ENCODE measurements at regions not wholly inside any gene's neighbourhood (a gene's known extent, or its start where the extent isn't known, plus 50 kb on each side); places are given as distances from the start of the nearest gene placed in this dataset.

DNA sequence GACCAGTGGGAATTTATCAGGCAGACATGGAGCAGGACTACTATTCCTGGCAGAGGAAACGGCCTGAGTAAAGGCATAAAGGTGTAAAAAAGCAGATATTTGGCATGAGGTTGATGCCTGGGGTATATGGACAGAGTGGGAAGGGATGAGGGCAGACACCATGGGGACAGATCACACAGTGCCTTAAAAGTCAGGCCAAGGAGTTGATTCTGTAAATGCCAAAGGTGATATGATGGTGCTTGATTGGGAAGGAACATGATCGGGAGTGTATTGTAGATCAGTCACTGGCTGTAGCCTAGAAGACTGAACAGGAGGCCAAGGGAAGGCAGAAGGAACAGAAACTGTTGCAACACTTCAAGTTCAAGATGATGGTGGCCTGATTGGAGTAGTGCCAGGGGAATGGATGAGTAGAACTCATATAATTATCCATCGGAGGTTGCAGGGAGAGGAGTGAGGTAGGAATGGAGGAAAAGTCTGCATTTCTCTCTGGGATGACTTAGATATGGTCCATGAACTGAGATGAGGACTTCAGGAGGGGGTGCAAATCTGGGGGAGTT, 594.3 kb upstream of the KLF4 start:
- no peak for DNase-seq

GRCh38 chr9:108083160-108083750, 593.7 kb upstream of the KLF4 start:
- no peak for DNase-seq

- DNase-seq = no peak
Observed at GRCh38 chr9:108081112-108081511, 591.5 kb upstream of the KLF4 start.

- no peak for DNase-seq
Observed at GRCh38 chr9:108080285-108080684, 590.7 kb upstream of the KLF4 start.

DNA sequence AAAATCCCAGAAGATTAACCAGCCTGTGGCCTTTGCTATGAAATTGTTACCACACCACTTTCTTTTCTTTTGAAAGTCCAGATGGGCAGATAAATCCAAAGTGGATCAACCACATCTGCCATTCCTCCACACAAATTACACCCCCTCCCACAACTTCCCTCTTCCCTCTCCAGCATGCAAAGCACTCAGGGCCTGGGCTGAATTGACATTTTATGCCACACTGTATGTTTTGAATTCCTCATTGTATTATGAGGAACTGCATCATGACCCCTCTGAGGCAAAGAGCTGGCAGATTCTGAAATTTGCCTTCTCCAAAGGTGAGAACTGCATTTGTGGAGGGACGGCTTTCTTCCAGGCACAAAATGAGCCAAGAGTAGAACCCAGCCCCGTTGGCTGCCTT, 589.2 kb upstream of the KLF4 start:
- DNase-seq = no peak

DNA sequence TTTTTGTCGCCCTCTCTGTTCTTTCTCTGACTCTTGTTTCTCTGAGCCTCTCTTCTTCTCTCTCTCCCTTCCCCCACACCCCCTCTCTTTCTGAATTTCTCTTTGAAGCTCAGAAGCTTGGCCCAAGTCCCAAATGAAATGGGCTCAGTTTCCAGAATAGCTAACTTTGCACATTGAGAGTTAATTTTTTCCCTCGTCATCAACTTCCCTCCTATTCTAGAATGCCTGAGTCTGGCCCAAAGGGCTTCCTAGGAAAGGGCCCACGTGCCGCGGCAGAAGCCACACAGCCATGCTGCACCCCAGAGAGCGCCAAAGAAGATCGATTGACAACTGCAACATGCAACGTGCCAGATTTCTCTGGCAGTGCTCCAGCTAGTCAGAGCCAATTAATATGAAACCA, 588.8 kb upstream of the KLF4 start:
- DNase-seq = no peak

DNA sequence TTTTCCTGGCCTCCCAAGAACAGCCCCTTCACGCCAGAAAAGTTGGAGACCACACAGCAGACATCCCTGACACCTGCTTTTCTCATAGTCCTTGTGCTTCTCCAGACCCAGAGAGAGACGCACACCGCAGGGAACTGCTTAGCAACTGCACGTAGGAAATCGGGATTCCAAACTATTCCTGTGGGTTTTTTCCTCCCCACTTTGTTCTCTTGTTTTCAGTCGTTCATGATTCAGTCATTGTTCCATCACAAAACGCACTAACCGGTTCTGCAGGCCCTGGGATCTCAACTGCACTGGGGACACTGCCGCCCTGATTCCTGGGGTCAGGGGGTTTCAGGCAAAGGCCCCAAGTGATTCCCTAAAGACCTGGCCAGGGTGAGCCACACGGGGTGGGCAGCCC, 588.0 kb upstream of the KLF4 start:
- no peak for DNase-seq

GRCh38 chr9:108074900-108075299, 585.3 kb upstream of the KLF4 start:
- no peak for DNase-seq

DNA sequence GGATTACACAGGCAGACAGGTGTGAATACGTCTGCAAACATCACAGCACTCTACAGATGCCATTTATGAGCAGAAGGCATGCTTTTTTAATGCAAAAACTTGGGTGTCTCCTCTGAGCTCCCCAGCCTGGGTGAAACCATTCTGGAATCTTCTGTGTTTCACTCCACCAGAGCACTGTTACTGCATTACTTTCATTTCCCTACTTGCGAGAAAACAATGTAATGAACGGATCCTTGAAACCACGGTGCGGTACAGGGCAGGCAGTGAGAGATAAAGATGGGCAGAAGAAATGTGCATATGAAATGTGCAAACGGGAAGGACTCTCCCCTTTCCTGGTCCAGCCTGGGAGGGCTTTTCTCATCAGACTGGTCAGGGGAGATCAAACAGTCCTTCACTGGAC, 584.3 kb upstream of the KLF4 start:
- DNase-seq = no peak

GRCh38 chr9:108072740-108073139, 583.2 kb upstream of the KLF4 start:
- DNase-seq = no peak

DNA sequence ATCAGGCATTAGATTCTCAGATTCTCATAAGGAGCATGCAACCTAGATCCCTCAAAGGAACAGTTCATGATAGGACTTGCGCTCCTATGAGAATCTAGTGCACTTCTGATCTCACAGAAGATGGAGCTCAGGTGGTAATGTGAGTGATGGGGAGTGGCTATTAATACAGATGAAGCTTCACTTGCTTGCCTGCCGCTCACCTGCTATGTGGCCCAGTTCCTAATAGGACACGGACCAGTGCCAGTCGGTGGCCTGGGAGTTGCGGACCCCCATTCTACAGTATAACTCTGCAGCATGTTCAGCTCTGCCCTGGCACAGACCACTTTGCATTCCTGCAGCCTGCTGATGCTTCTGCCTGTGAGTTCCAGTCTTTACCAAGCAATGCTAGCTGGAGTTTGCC, 581.3 kb upstream of the KLF4 start:
- DNase-seq = no peak

DNA sequence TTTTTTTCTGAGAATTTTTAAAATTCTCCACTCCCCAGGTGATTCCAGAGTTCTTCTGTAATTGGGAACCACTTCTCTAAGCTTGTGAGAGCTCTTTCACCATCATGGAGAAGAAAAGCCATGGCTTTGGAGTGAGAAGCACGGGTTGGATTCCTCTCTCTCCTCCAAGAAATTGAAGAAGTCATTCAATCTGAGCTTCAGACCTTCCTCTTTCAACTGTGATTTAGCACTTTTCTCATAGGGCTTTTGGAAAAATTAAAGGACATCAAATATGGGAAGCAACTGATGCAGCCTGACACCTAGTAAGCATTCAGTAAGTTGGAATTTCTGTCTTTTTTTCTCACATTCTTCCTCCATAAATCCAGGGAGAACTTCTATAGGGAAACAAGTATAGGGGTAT, 580.4 kb upstream of the KLF4 start:
- no peak for DNase-seq

DNA sequence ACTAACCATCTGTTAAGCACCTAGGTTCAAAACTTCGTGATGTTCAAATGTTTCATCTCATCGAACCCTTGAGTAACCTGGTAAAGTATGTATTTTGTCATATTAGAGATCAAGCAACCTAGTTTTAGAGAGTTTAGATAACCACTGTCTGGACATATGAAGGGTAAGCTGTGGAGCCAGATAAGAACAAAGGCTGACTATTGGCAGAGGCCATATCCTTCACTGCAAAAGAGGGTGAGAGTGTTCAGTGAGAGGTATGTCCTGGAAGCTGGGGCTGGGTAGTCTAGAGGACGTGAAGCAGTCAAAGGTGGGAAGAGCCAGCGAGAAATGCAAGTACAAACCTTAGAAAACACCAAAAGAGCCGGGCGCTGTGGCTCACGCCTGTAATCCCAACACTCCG, 573.1 kb upstream of the KLF4 start:
- no peak for DNase-seq

DNA sequence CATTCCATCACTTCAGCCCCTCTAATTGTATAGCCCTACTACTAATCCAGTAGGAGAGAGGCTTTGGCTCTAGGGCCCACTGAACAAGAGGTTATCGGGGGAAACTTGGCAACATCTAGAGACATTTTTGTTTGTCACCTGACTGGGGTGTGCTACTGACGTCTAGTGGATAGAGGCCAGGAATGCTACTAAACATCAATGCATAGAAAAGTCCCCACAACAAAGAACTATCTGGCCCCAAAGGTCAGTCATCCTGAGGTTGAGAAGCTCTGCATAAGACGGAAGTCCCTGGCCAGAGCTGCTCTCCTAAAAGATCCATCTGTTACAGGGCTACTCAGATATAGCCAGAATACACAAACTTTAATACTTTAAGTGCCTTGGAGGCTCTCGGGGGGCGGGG, 570.6 kb upstream of the KLF4 start:
- DNase-seq = no peak

- DNase-seq = no peak
Observed at GRCh38 chr9:108058135-108058814, 568.7 kb upstream of the KLF4 start.

DNA sequence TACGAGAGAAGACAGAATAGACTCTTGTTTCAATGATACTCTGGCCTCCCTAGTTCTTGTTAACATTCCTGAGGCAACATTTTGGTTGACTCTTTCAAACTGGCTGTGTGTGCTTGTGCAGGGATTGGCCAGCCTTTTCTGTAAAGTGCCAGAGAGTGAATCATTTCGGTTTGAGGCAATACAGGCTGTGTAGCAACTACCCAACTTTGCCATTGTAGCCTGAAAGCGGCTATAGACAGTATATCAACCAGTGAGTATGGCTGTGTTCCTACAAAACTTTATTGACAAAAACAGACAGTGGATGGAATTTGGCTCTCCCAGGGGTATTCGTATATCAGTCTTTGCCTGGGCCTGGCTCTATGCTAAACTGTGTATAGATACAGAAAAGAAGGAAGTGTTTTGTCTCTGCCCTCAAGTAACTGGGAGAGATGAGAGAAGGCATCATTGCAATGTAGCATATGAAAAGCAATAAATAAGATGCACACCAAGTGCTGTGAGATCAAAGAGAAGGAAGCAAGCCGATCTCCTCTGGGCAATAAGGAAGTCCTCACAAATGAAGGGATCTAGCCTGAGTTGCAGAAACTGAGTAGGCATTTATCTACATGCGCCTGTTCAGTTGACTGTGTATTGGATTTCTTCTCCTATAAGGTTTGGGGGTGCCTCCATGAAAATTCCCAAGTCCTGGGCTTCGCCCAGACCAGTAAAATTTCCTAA, 568.0 kb upstream of the KLF4 start:
- DNase-seq = no peak

DNA sequence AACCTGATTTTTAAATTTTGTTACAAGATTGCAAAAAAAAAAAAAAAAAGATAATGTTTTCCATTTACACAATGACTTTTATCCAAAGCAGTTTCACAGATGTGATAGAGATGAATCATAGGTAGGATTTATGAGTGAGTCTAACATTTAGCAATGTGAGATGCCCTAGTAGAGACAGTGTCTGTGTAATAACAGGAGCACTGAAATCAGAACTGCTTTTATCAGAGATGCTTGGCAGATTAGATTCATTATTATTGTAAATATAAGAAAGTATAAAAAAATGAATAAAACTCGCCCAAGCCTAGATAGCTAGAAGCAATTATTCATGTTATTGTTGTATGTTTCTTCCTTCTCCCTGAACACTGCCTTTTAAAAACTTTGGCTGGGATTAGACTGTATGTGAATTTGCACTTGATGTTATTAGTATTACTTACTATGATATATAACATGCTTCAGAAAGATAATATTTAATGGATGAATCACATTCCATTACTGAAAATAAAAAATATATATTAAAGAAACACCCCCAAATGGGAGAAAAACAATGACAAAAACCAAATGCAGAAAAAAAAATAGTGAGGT, 567.3 kb upstream of the KLF4 start:
- DNase-seq = no peak

- DNase-seq = no peak
Observed at GRCh38 chr9:108056084-108056804, 566.7 kb upstream of the KLF4 start.

GRCh38 chr9:108054131-108054630, 564.6 kb upstream of the KLF4 start:
- DNase-seq = no peak

GRCh38 chr9:108053555-108054061, 564.0 kb upstream of the KLF4 start:
- DNase-seq = no peak

DNA sequence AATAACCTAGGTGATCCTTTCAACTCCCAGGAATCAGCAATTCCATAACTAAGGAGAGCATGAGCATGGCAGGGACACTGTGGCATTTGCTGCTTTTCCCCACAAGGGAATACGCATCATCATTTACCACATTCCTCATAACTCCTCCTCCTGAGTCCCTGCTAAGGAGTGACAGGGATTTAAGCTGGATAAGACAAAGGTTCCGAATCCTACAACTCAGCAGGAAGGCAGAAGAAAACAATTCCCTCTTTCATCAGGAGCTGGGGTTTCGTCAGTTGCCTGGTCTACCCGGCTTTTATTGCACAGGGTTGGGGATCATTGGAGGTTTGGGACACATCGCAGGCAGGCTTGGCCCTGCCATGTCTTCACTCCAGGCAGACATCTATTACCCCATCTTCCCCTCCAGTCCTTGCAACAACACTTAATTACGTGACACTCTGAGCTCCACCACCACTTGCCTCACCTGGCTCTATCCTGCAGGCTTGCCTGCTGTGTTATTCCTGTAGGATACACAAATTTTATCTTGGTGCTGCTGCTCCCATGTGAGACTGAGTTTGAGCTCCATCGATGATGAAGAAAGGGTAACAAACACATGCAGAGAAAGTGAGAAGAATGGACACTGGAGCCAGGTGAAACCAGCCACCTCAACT, 563.0 kb upstream of the KLF4 start:
- no peak for DNase-seq

DNA sequence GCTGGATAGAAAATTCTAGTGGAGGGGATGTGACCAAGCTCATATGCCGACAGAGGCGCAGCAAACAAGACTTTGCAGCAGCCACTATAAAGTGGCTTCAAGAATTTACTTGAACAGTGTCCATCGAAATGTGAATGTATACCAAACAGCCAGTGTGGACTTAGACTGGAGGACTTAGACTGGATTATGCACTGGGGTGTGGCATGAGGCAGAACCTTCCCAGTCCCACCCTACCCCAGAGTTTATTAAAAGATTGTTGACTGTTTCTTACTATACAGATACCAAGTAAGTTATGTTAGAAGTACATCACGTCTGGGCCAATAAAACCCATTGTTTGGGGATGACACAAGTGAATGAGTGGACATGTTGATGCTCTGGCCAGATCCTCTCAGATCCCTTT, 561.3 kb upstream of the KLF4 start:
- no peak for DNase-seq

Measured in hematopoietic multipotent progenitor cell treated with erythropoietin and hydrocortisone succinate and interleukin-3 and kit ligand, for 4 days (in vitro differentiated cells).